Liver (tissue), 8 donors: ENCODE measurements at regions not wholly inside any gene's neighbourhood (a gene's known extent, or its start where the extent isn't known, plus 50 kb on each side); places are given as distances from the start of the nearest gene placed in this dataset.

Experiments
- DNase-seq: peaks from one replicate; pipeline ENCODE4 v3.0.0-alpha.2; 2017; ENCODE audit warnings: low spot score
- H3K27ac ChIP-seq, 2 donors: one replicate each; pipeline ENCODE4 v1.7.0; 2013; ENCODE audit warnings: inconsistent platforms in 2 of 2, low read length in 2 of 2, control low read depth in 1 of 2, low read depth in 1 of 2, mild to moderate bottlenecking in 1 of 2
- H3K27me3 ChIP-seq, 4 donors: one replicate each; pipeline versions ENCODE4 v1.6.1 to v1.7.0; 2013; ENCODE audit warnings: low read length in 3 of 4, inconsistent platforms in 1 of 4, mild to moderate bottlenecking in 1 of 4, moderate library complexity in 1 of 4; ENCODE audit not compliant: control insufficient read depth in 4 of 4, insufficient read depth in 4 of 4
- H3K36me3 ChIP-seq, 4 donors: one replicate each; pipeline versions ENCODE4 v1.6.1 to v1.7.0; 2013; ENCODE audit warnings: low read length in 3 of 4, mild to moderate bottlenecking in 3 of 4, low read depth in 1 of 4, moderate library complexity in 1 of 4; ENCODE audit not compliant: control insufficient read depth in 4 of 4, insufficient read depth in 3 of 4
- H3K4me1 ChIP-seq, 4 donors: one replicate each; pipeline versions ENCODE4 v1.6.1 to v1.7.0; 2013; ENCODE audit warnings: low read length in 3 of 4, mild to moderate bottlenecking in 3 of 4, moderate library complexity in 1 of 4; ENCODE audit not compliant: control insufficient read depth in 4 of 4, insufficient read depth in 4 of 4
- H3K4me3 ChIP-seq, 3 donors: one replicate each; pipeline versions ENCODE4 v1.6.1 to v1.7.0; 2013; ENCODE audit warnings: low read length in 3 of 3, control low read depth in 1 of 3, low read depth in 1 of 3, mild to moderate bottlenecking in 1 of 3
- H3K9ac ChIP-seq, 2 donors: one replicate each; pipeline ENCODE4 v1.7.0; 2013; ENCODE audit warnings: low read length in 2 of 2, mild to moderate bottlenecking in 2 of 2, moderate library complexity in 2 of 2, control low read depth in 1 of 2, low read depth in 1 of 2
- H3K9me3 ChIP-seq, 4 donors: one replicate each; pipeline versions ENCODE4 v1.6.1 to v1.7.0; 2013; ENCODE audit warnings: low read length in 3 of 4; ENCODE audit not compliant: control insufficient read depth in 4 of 4
- EGR1 ChIP-seq, 2 donors: IDR thresholded peaks; 2 replicates each; pipeline ENCODE4 v1.6.1; 2016 to 2018; ENCODE audit warnings: antibody characterized with exemption in 2 of 2, low read depth in 2 of 2
- FOXA1 ChIP-seq: IDR thresholded peaks from 2 replicates; pipeline ENCODE4 v1.6.1; 2016; ENCODE audit warnings: antibody characterized with exemption
- FOXA2 ChIP-seq: IDR thresholded peaks from 2 replicates; pipeline ENCODE4 v1.6.1; 2016; ENCODE audit warnings: antibody characterized with exemption
- GABPA ChIP-seq, 2 donors: IDR thresholded peaks in 1 of 2; conservative IDR thresholded peaks in 1 of 2; 2 replicates each; pipeline ENCODE4 v1.6.1; 2016; ENCODE audit warnings: antibody characterized with exemption in 2 of 2, mild to moderate bottlenecking in 1 of 2, moderate library complexity in 1 of 2
- HNF4A ChIP-seq, 2 donors: conservative IDR thresholded peaks; 2 replicates each; pipeline ENCODE4 v1.6.1; 2016; ENCODE audit warnings: antibody characterized with exemption in 2 of 2, mild to moderate bottlenecking in 2 of 2
- HNF4G ChIP-seq: IDR thresholded peaks from 2 replicates; pipeline ENCODE4 v1.6.1; 2016; ENCODE audit warnings: antibody characterized with exemption
- JUND ChIP-seq, 2 donors: IDR thresholded peaks; 2 replicates each; pipeline ENCODE4 v1.6.1; 2016; ENCODE audit warnings: antibody characterized with exemption in 2 of 2
- NR2F2 ChIP-seq: IDR thresholded peaks from 2 replicates; pipeline ENCODE4 v1.6.1; 2016; ENCODE audit warnings: antibody characterized with exemption
- RAD21 ChIP-seq, 2 donors: IDR thresholded peaks; 2 replicates each; pipeline ENCODE4 v1.6.1; 2016; ENCODE audit warnings: antibody characterized with exemption in 2 of 2, mild to moderate bottlenecking in 2 of 2
- SP1 ChIP-seq: IDR thresholded peaks from 2 replicates; pipeline ENCODE4 v1.6.1; 2018; ENCODE audit warnings: antibody characterized with exemption, mild to moderate bottlenecking
- TAF1 ChIP-seq: conservative IDR thresholded peaks from 2 replicates; pipeline ENCODE4 v1.6.1; 2016; ENCODE audit warnings: antibody characterized with exemption, mild to moderate bottlenecking
- YY1 ChIP-seq: IDR thresholded peaks from 2 replicates; pipeline ENCODE4 v1.6.1; 2016; ENCODE audit warnings: antibody characterized with exemption, mild to moderate bottlenecking
- WGBS: extraction: QIAGEN DNeasy Blood & Tissue Kit; methylation state at CpG from one replicate; pipeline ENCODE4 v1.1.7; 2013; 5-methylcytosine and 5-hydroxymethylcytosine counted together
- TF ChIP-seq, protein P1 (sequence below): IDR thresholded peaks from 2 replicates; pipeline ENCODE4 v1.6.1; 2016; ENCODE audit warnings: antibody characterized with exemption
- TF ChIP-seq, protein P2 (sequence below): fragments of 150-350 bp; IDR thresholded peaks from 2 replicates; pipeline ENCODE4 v1.5.1; 2017; ENCODE audit warnings: improper control_type of control experiment, low read depth, low read length; ENCODE audit not compliant: missing input control
- TF ChIP-seq, protein P3 (sequence below): IDR thresholded peaks from 2 replicates; pipeline ENCODE4 v1.6.1; 2016; ENCODE audit warnings: antibody characterized with exemption, mild to moderate bottlenecking
- TF ChIP-seq, protein P4 (sequence below): IDR thresholded peaks from 2 replicates; pipeline ENCODE4 v1.6.1; 2016; ENCODE audit warnings: antibody characterized with exemption
- donor health status: healthy.
- donor health status: healthy.
- donor health status: healthy.
- donor health status: healthy.
- donor health status: healthy.

DNA sequence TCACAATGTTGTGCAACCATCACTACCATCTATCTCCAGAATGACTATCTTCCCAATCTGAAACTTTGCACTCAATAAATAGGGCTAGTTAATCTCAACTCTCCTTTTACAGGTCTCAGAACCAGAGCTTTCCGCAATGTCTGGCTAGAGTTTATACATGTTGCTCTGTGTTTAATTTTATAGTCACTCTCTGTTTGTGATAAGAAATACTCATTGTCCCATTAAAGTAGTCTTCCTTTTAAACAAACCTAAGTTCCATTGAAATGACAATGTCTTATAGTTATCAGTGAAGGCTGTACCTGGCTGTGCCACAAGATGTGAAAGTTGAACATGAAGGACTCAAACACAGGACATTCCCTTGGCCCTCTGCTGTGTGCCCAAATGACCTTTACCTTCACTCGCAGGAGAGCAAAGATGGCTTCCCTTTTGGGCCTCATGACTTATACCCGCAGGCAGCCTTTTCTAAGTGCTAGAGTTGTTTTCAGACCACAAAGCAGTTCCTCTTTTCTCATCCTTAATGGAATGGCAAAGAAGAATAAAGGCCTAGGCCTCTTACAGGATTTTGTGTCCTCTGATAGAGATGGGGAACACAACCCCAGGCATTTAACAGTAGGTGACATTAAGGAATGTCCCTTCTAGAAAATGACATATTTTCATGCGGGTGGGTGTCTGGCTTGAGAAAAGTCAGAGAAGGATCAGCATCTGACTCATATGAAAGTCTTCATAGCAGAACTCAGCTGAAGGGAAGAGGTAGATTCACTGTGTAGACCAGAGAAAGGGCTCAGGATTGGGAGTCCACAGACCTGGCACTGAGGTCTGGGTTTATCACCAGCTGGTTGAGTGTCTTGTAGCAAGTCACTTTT, 69.6 kb upstream of the ATP10B start:
- H3K27me3 ChIP-seq, result no peaks in the 10 kb centered on the region
- H3K27ac ChIP-seq, result no peak overlapping the region
- H3K4me1 ChIP-seq, result no peaks in the 10 kb centered on the region
- no peak overlapping the region for H3K9ac ChIP-seq
- no peaks in the 10 kb centered on the region for H3K9me3 ChIP-seq
- H3K36me3 ChIP-seq, result no peaks in the 10 kb centered on the region
- H3K4me3 ChIP-seq, result no peak overlapping the region
- no peak for DNase-seq
- TF ChIP-seq SP1 (no peak), HNF4A (conservative IDR thresholded peaks at IDR 0.05) (no peak), NR2F2 (no peak), JUND (IDR thresholded peaks at IDR 0.05) (no peak), TAF1 (no peak), FOXA2 (no peak), RAD21 (IDR thresholded peaks at IDR 0.05) (no peak), FOXA1 (no peak), HNF4G (no peak)
- TF ChIP-seq, protein P1, sequence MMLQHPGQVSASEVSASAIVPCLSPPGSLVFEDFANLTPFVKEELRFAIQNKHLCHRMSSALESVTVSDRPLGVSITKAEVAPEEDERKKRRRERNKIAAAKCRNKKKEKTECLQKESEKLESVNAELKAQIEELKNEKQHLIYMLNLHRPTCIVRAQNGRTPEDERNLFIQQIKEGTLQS, result no peak
- TF ChIP-seq, protein P2, sequence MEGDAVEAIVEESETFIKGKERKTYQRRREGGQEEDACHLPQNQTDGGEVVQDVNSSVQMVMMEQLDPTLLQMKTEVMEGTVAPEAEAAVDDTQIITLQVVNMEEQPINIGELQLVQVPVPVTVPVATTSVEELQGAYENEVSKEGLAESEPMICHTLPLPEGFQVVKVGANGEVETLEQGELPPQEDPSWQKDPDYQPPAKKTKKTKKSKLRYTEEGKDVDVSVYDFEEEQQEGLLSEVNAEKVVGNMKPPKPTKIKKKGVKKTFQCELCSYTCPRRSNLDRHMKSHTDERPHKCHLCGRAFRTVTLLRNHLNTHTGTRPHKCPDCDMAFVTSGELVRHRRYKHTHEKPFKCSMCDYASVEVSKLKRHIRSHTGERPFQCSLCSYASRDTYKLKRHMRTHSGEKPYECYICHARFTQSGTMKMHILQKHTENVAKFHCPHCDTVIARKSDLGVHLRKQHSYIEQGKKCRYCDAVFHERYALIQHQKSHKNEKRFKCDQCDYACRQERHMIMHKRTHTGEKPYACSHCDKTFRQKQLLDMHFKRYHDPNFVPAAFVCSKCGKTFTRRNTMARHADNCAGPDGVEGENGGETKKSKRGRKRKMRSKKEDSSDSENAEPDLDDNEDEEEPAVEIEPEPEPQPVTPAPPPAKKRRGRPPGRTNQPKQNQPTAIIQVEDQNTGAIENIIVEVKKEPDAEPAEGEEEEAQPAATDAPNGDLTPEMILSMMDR, result no peak
- TF ChIP-seq, protein P3, sequence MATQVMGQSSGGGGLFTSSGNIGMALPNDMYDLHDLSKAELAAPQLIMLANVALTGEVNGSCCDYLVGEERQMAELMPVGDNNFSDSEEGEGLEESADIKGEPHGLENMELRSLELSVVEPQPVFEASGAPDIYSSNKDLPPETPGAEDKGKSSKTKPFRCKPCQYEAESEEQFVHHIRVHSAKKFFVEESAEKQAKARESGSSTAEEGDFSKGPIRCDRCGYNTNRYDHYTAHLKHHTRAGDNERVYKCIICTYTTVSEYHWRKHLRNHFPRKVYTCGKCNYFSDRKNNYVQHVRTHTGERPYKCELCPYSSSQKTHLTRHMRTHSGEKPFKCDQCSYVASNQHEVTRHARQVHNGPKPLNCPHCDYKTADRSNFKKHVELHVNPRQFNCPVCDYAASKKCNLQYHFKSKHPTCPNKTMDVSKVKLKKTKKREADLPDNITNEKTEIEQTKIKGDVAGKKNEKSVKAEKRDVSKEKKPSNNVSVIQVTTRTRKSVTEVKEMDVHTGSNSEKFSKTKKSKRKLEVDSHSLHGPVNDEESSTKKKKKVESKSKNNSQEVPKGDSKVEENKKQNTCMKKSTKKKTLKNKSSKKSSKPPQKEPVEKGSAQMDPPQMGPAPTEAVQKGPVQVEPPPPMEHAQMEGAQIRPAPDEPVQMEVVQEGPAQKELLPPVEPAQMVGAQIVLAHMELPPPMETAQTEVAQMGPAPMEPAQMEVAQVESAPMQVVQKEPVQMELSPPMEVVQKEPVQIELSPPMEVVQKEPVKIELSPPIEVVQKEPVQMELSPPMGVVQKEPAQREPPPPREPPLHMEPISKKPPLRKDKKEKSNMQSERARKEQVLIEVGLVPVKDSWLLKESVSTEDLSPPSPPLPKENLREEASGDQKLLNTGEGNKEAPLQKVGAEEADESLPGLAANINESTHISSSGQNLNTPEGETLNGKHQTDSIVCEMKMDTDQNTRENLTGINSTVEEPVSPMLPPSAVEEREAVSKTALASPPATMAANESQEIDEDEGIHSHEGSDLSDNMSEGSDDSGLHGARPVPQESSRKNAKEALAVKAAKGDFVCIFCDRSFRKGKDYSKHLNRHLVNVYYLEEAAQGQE, result no peak
- 94% methylated on average over 4 of the region's 4 CpGs for WGBS

DNA sequence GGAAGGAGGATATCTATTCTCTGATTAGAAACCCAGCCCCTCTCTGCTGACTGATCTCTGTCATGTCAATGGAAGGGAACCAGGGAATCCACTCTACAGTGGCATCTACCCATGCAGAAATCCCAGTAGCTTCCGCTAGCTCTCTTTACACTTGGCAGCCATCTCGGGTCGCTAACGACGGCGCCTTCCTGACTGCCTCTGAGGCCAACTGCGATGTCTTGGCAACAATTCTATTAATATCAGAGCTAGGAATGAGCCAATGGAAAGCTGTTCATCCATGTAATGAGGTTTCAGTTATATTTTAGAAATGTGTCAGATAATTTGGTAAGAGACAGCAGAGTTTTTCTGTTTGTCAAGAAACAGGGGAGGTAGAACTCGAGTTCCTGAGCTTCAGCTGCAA, 67.6 kb upstream of the ATP10B start:
- Histone ChIP-seq H3K9me3 (no peaks in the 10 kb centered on the region), H3K27ac (no peak overlapping the region), H3K4me1 (no peaks in the 10 kb centered on the region), H3K9ac (no peak overlapping the region), H3K4me3 (no peak overlapping the region), H3K27me3 (no peaks in the 10 kb centered on the region), H3K36me3 (no peaks in the 10 kb centered on the region)
- TF ChIP-seq FOXA1 (no peak), TAF1 (no peak)
- 84% methylated on average over 8 of the region's 8 CpGs for WGBS
- no peak for DNase-seq

DNA sequence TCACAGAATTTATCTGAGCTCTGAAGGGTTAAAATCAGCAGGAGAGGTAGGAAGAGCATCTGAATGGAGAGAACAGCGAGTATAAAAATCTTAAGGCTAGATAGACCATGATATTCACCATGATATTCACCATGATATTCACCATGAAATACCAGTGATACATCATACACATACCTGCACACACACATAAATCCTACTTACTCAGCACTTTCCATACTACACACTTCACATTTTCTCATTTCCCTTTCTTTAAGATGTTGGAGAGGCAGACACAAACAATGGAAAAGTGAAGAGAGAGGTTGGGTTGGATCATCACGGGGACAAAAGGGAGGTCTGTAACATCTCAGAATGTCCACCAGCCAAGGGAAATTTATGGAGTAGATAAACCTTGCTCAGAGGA, 66.4 kb upstream of the ATP10B start:
- H3K4me3 ChIP-seq, result no peak overlapping the region
- no peaks in the 10 kb centered on the region for H3K27me3 ChIP-seq
- H3K4me1 ChIP-seq, result no peaks in the 10 kb centered on the region
- 76% methylated on average over 2 of the region's 2 CpGs for WGBS
- H3K36me3 ChIP-seq, result no peaks in the 10 kb centered on the region
- no peak for DNase-seq
- no peak overlapping the region for H3K9ac ChIP-seq
- H3K9me3 ChIP-seq, result no peaks in the 10 kb centered on the region
- H3K27ac ChIP-seq, result no peak overlapping the region
- no peak for TF ChIP-seq GABPA (IDR thresholded peaks at IDR 0.05 in 1 of 2, conservative IDR thresholded peaks at IDR 0.05 in 1 of 2)
- TF ChIP-seq, protein P4, sequence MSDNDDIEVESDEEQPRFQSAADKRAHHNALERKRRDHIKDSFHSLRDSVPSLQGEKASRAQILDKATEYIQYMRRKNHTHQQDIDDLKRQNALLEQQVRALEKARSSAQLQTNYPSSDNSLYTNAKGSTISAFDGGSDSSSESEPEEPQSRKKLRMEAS, result no peak
- TF ChIP-seq FOXA1, result no peak
- TF ChIP-seq, protein P1, result no peak
- TF ChIP-seq, protein P2, result no peak
- TF ChIP-seq JUND (IDR thresholded peaks at IDR 0.05), result no peak
- no peak for TF ChIP-seq EGR1 (IDR thresholded peaks at IDR 0.05; ENCODE audit: low read depth in 2 of 2)
- TF ChIP-seq TAF1, result no peak
- no peak for TF ChIP-seq FOXA2
- TF ChIP-seq YY1, result no peak
